Tibial nerve (tissue), 4 donors: ENCODE measurements at regions not wholly inside any gene's neighbourhood (a gene's known extent, or its start where the extent isn't known, plus 50 kb on each side); places are given as distances from the start of the nearest gene placed in this dataset.

Source experiments
- DNase-seq, 2 donors: peaks; one replicate each; pipeline ENCODE4 v3.0.0-alpha.2; 2019; ENCODE audit warnings: low spot score in 2 of 2
- H3K27ac ChIP-seq, 4 donors: fragments of 200-600 bp; sonication (generic) in 3 of 4; one replicate each; pipeline ENCODE4 v1.5.1; 2017 to 2019; ENCODE audit warnings: mild to moderate bottlenecking in 1 of 4
- H3K27me3 ChIP-seq, 2 donors: fragments of 200-600 bp; sonication (generic) in 1 of 2; one replicate each; pipeline versions ENCODE4 v1.5.1 to v1.6.0; 2017 to 2019
- H3K36me3 ChIP-seq, 3 donors: fragments of 200-600 bp; sonication (generic); one replicate each; pipeline ENCODE4 v1.5.1; 2018 to 2019
- H3K4me1 ChIP-seq, 4 donors: fragments of 200-600 bp; sonication (generic) in 3 of 4; one replicate each; pipeline ENCODE4 v1.5.1; 2017 to 2019
- H3K4me3 ChIP-seq, 4 donors: fragments of 200-600 bp; sonication (generic) in 3 of 4; one replicate each; pipeline ENCODE4 v1.5.1; 2017 to 2019; ENCODE audit warnings: mild to moderate bottlenecking in 1 of 4, moderate library complexity in 1 of 4
- H3K9me3 ChIP-seq, 4 donors: fragments of 200-600 bp; sonication (generic) in 3 of 4; one replicate each; pipeline ENCODE4 v1.5.1; 2017 to 2019
- CTCF ChIP-seq, 5 experiments: fragments of 200-600 bp in 3 of 5; fragments of 450-650 bp in 2 of 5; sonication (generic) in 3 of 5; IDR thresholded peaks; one replicate each; pipeline ENCODE4 v1.5.1; 2016 to 2019; ENCODE audit warnings: antibody characterized with exemption in 5 of 5, mild to moderate bottlenecking in 3 of 5, moderate library complexity in 2 of 5
- EP300 ChIP-seq, 2 donors: sonication (generic); formaldehyde crosslinking; IDR thresholded peaks; one replicate each; pipeline ENCODE4 v1.6.1; 2017; ENCODE audit warnings: antibody characterized with exemption in 2 of 2, mild to moderate bottlenecking in 1 of 2
- POLR2A ChIP-seq, 2 donors: fragments of 450-650 bp; IDR thresholded peaks; one replicate each; pipeline ENCODE4 v1.6.1; 2017; ENCODE audit warnings: antibody characterized with exemption in 2 of 2, mild to moderate bottlenecking in 2 of 2, moderate library complexity in 2 of 2
- WGBS, 2 donors: methylation state at CpG; one replicate each; pipeline ENCODE4 v1.1.5; 2018; 5-methylcytosine and 5-hydroxymethylcytosine counted together

GRCh38 chr9:99427260-99427659 lies 205.2 kb downstream of the SEC61B start:
- no peak for DNase-seq
- TF ChIP-seq POLR2A (IDR thresholded peaks at IDR 0.05) (no peak), EP300 (IDR thresholded peaks at IDR 0.05) (no peak), CTCF (IDR thresholded peaks at IDR 0.05) (no peak)
- Histone ChIP-seq H3K4me1 (peaks cover 0 to 8% (median 0%) of the 10 kb centered on the region in 4 donors), H3K27me3 (no peaks in the 10 kb centered on the region), H3K4me3 (no peak overlapping the region), H3K9me3 (no peaks in the 10 kb centered on the region), H3K27ac (no peak overlapping the region), H3K36me3 (no peaks in the 10 kb centered on the region)

GRCh38 chr9:99430301-99430700 lies 208.2 kb downstream of the SEC61B start:
- peaks cover 0 to 8% (median 2%) of the 10 kb centered on the region in 4 donors for H3K4me1 ChIP-seq
- no peak overlapping the region for H3K27ac ChIP-seq
- H3K36me3 ChIP-seq = no peaks in the 10 kb centered on the region
- no peaks in the 10 kb centered on the region for H3K27me3 ChIP-seq
- no peak overlapping the region for H3K4me3 ChIP-seq
- DNase-seq = no peak
- 68 to 86% methylated on average over 2 of the region's 2 CpGs for WGBS, 2 donors
- H3K9me3 ChIP-seq = no peaks in the 10 kb centered on the region
- no peak for TF ChIP-seq EP300 (IDR thresholded peaks at IDR 0.05)
- TF ChIP-seq POLR2A (IDR thresholded peaks at IDR 0.05) = no peak
- TF ChIP-seq CTCF (IDR thresholded peaks at IDR 0.05) = no peak

GRCh38 chr9:99431103-99431502 lies 209.0 kb downstream of the SEC61B start:
- Histone ChIP-seq H3K27ac (no peak overlapping the region), H3K9me3 (no peaks in the 10 kb centered on the region), H3K27me3 (no peaks in the 10 kb centered on the region), H3K4me1 (peaks cover 0 to 8% (median 2%) of the 10 kb centered on the region in 4 donors), H3K36me3 (no peaks in the 10 kb centered on the region), H3K4me3 (no peak overlapping the region)
- TF ChIP-seq CTCF (IDR thresholded peaks at IDR 0.05) (no peak), POLR2A (IDR thresholded peaks at IDR 0.05) (no peak), EP300 (IDR thresholded peaks at IDR 0.05) (no peak)
- DNase-seq = no peak
- 6 to 15% methylated on average over 1 of the region's 1 CpG for WGBS, 2 donors

- DNase-seq = no peak
- Histone ChIP-seq H3K4me1 (peaks cover 0 to 8% (median 2%) of the 10 kb centered on the region in 4 donors), H3K27me3 (no peaks in the 10 kb centered on the region), H3K27ac (no peak overlapping the region), H3K36me3 (no peaks in the 10 kb centered on the region), H3K4me3 (no peak overlapping the region), H3K9me3 (no peaks in the 10 kb centered on the region)
- WGBS, 2 donors = 92 to 94% methylated on average over 4 of the region's 4 CpGs
- TF ChIP-seq EP300 (IDR thresholded peaks at IDR 0.05) = no peak
- no peak for TF ChIP-seq CTCF (IDR thresholded peaks at IDR 0.05)
- TF ChIP-seq POLR2A (IDR thresholded peaks at IDR 0.05) = no peak
Observed at GRCh38 chr9:99432075-99432474, 210.0 kb downstream of the SEC61B start.

GRCh38 chr9:99433095-99433494 lies 211.0 kb downstream of the SEC61B start:
- no peak for TF ChIP-seq POLR2A (IDR thresholded peaks at IDR 0.05)
- TF ChIP-seq EP300 (IDR thresholded peaks at IDR 0.05) = no peak
- TF ChIP-seq CTCF (IDR thresholded peaks at IDR 0.05) = no peak
- no peak for DNase-seq
- 60 to 61% methylated on average over 4 of the region's 4 CpGs for WGBS, 2 donors
- Histone ChIP-seq H3K4me3 (no peak overlapping the region), H3K9me3 (no peaks in the 10 kb centered on the region), H3K27me3 (no peaks in the 10 kb centered on the region), H3K27ac (peak overlapping the region in 1 of 4 donors; percentile 22), H3K36me3 (no peaks in the 10 kb centered on the region), H3K4me1 (peaks cover 0 to 8% (median 2%) of the 10 kb centered on the region in 4 donors)
